Upper lobe of left lung (tissue), 6 donors: ENCODE measurements at regions not wholly inside any gene's neighbourhood (a gene's known extent, or its start where the extent isn't known, plus 50 kb on each side); places are given as distances from the start of the nearest gene placed in this dataset.

ENCODE experiments used
- ATAC-seq, 2 donors: fragments of 200-7000 bp; cut with Tn5 transposase; one replicate each; pipeline ENCODE4 v1.9.1; 2022; ENCODE audit warnings: mild to moderate bottlenecking in 2 of 2, moderate library complexity in 2 of 2; ENCODE audit not compliant: low FRiP score in 2 of 2
- DNase-seq, 2 donors: peaks; one replicate each; pipeline ENCODE4 v3.0.0-alpha.2; 2019 to 2020
- H3K27ac ChIP-seq, 4 donors: fragments of 200-600 bp; sonication (generic); one replicate each; pipeline ENCODE4 v1.5.1; 2016 to 2019
- H3K27me3 ChIP-seq, 4 donors: fragments of 200-600 bp; sonication (generic); one replicate each; pipeline ENCODE4 v1.5.1; 2017 to 2019
- H3K36me3 ChIP-seq, 4 donors: fragments of 200-600 bp; sonication (generic); one replicate each; pipeline ENCODE4 v1.5.1; 2016 to 2019
- H3K4me1 ChIP-seq, 4 donors: fragments of 200-600 bp; sonication (generic); one replicate each; pipeline ENCODE4 v1.5.1; 2018 to 2019
- H3K4me3 ChIP-seq, 4 donors: fragments of 200-600 bp; sonication (generic); one replicate each; pipeline ENCODE4 v1.5.1; 2017 to 2019; ENCODE audit warnings: mild to moderate bottlenecking in 2 of 4, moderate library complexity in 1 of 4
- H3K9me3 ChIP-seq, 4 donors: fragments of 200-600 bp; sonication (generic); one replicate each; pipeline ENCODE4 v1.5.1; 2018 to 2019
- EP300 ChIP-seq, 4 donors: sonication (generic); formaldehyde crosslinking; IDR thresholded peaks; one replicate each; pipeline ENCODE4 v1.5.1; 2017; ENCODE audit warnings: antibody characterized with exemption in 4 of 4, control low read depth in 2 of 4
- POLR2A ChIP-seq, 4 donors: fragments of 450-650 bp; IDR thresholded peaks; one replicate each; pipeline ENCODE4 v1.5.1; 2016 to 2017; ENCODE audit warnings: antibody characterized with exemption in 4 of 4, mild to moderate bottlenecking in 2 of 4
- POLR2AphosphoS5 ChIP-seq, 2 donors: sonication (generic); formaldehyde crosslinking; IDR thresholded peaks; one replicate each; pipeline ENCODE4 v1.5.1; 2017; ENCODE audit warnings: antibody characterized with exemption in 2 of 2
- WGBS, 2 donors: methylation state at CpG; one replicate each; pipeline ENCODE4 v1.1.5; 2017 to 2018; 5-methylcytosine and 5-hydroxymethylcytosine counted together
- TF ChIP-seq, protein P1 (sequence below), 6 experiments: fragments of 450-650 bp in 4 of 6; fragments of 200-600 bp in 2 of 6; sonication (generic) in 2 of 6; IDR thresholded peaks; one replicate each; pipeline ENCODE4 v1.5.1; 2016 to 2019; ENCODE audit warnings: antibody characterized with exemption in 6 of 6
- donor health status: DM: no; HTN: no; CAD: no; lungs with moderate emphysema.
- donor health status: DM: no; HTN: yes; CAD: no; lungs with severe emphysema.

DNA sequence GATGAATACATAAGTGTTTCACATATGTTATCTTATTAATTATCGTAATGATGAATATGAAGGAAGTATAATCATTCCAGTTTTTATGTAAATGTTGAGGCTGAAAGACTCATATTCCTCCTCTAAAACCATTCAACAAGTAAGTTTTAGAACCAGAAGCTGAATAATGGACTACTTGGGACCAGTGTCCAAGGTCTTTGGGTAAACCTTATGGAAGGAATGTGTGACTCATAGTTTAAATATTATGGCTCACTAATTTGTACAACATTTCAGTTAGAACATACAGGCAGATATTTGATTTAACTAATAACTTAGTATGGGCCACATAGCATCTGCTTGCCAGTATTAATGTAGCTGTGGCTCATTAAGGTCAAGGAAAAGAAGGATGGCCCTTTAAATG, 209.6 kb downstream of the TFAP2B start:
- Histone ChIP-seq H3K4me3 (no peak overlapping the region), H3K4me1 (no peaks in the 10 kb centered on the region), H3K27me3 (no peaks in the 10 kb centered on the region), H3K27ac (no peak overlapping the region), H3K9me3 (no peaks in the 10 kb centered on the region), H3K36me3 (no peaks in the 10 kb centered on the region)
- 0% methylated on average over 1 of the region's 1 CpG for WGBS, 2 donors
- no peak for DNase-seq
- ATAC-seq: no peak
- TF ChIP-seq EP300 (IDR thresholded peaks at IDR 0.05) (no peak), POLR2AphosphoS5 (IDR thresholded peaks at IDR 0.05) (no peak), POLR2A (IDR thresholded peaks at IDR 0.05) (no peak)
- TF ChIP-seq, protein P1, sequence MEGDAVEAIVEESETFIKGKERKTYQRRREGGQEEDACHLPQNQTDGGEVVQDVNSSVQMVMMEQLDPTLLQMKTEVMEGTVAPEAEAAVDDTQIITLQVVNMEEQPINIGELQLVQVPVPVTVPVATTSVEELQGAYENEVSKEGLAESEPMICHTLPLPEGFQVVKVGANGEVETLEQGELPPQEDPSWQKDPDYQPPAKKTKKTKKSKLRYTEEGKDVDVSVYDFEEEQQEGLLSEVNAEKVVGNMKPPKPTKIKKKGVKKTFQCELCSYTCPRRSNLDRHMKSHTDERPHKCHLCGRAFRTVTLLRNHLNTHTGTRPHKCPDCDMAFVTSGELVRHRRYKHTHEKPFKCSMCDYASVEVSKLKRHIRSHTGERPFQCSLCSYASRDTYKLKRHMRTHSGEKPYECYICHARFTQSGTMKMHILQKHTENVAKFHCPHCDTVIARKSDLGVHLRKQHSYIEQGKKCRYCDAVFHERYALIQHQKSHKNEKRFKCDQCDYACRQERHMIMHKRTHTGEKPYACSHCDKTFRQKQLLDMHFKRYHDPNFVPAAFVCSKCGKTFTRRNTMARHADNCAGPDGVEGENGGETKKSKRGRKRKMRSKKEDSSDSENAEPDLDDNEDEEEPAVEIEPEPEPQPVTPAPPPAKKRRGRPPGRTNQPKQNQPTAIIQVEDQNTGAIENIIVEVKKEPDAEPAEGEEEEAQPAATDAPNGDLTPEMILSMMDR (IDR thresholded peaks at IDR 0.05): no peak

DNA sequence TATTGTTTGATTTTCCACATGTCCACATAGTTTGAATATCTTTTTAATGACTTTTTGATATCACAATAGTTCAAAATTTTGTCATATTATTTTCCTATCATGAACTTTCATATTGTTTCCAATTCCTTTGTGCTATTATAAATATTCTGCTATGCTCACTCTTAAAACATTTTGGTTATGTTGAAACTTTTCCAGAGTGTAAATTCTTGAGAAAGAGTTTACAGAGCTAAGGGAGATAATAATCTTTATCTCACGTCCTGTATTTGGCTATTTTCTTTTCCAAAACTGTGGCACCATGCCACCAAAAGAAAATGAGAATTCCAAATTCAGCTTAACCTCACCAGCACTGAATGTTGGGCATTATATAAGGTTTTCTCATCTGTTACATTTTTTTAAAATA, 210.9 kb downstream of the TFAP2B start:
- Histone ChIP-seq H3K9me3 (no peaks in the 10 kb centered on the region), H3K4me1 (no peaks in the 10 kb centered on the region), H3K27me3 (no peaks in the 10 kb centered on the region), H3K27ac (no peak overlapping the region), H3K4me3 (no peak overlapping the region), H3K36me3 (no peaks in the 10 kb centered on the region)
- DNase-seq (no peak), ATAC-seq (no peak)
- no peak for TF ChIP-seq EP300 (IDR thresholded peaks at IDR 0.05)
- TF ChIP-seq POLR2A (IDR thresholded peaks at IDR 0.05): no peak
- no peak for TF ChIP-seq POLR2AphosphoS5 (IDR thresholded peaks at IDR 0.05)
- TF ChIP-seq, protein P1 (IDR thresholded peaks at IDR 0.05): no peak
- 8% methylated on average over 1 of the region's 1 CpG for WGBS, 2 donors

DNA sequence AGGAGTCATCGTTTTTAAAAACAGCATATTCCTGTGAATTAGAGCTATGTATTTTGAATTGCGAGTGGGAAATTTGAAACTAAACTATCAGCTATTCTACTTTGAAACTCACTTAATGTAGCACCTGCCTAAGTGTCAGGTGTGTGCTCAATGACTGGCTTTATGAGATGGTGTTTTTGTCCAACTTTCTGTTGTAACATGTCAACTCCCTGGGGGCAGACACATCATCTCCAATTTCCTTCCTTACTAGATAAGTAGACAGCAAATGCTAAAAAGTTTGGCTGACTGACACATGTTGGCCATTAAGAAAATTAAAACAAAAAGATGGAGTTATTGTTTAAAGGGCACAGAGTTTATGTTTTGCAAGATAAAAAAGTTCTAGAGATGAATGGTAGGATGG, 226.9 kb downstream of the TFAP2B start:
- WGBS, 2 donors: 83 to 96% methylated on average over 2 of the region's 2 CpGs
- H3K4me3 ChIP-seq: no peak overlapping the region
- ATAC-seq (no peak), DNase-seq (no peak)
- TF ChIP-seq, protein P1 (IDR thresholded peaks at IDR 0.05): no peak
- no peak overlapping the region for H3K27ac ChIP-seq
- no peaks in the 10 kb centered on the region for H3K9me3 ChIP-seq
- no peaks in the 10 kb centered on the region for H3K36me3 ChIP-seq
- no peaks in the 10 kb centered on the region for H3K27me3 ChIP-seq
- H3K4me1 ChIP-seq: no peaks in the 10 kb centered on the region

DNA sequence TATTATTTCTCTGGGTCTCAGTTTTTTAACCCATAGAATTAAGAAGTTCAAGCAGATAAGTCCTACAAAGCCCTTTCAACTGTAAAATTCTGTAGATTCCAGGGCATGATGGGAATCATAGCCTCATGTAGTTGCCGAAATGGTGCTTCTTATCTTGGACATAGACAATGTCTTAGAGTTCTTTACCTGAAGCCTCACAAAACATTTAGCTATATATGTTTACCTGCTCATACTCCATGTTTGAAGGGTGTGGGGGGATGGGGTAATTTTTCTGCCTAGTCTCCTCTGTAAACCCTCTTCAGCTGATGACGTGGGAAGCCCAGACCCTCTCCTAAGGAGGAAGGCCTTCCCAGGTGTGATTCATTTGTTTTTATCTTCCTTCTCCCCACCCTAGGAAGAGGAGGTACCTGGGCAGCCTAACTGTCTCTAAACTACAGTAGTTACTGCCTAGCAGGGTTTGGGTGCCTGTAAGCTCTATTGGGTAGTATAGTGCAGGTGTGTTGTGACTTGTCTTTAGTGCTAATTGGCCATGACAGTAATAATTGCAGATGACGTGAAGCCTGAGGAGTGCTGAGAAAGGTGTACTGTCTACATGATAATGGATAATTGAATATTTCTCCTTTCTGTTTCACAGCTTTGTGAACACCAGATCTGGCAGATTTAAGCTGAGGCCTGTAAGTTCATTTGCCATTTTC, 230.8 kb downstream of the TFAP2B start:
- no peak for TF ChIP-seq POLR2AphosphoS5 (IDR thresholded peaks at IDR 0.05)
- no peak for TF ChIP-seq POLR2A (IDR thresholded peaks at IDR 0.05)
- TF ChIP-seq EP300 (IDR thresholded peaks at IDR 0.05): no peak
- TF ChIP-seq, protein P1 (IDR thresholded peaks at IDR 0.05): no peak
- H3K9me3 ChIP-seq: no peaks in the 10 kb centered on the region
- WGBS, 2 donors: 88 to 95% methylated on average over 3 of the region's 3 CpGs
- no peaks in the 10 kb centered on the region for H3K27me3 ChIP-seq
- H3K4me3 ChIP-seq: no peak overlapping the region
- no peaks in the 10 kb centered on the region for H3K36me3 ChIP-seq
- H3K4me1 ChIP-seq: no peaks in the 10 kb centered on the region
- H3K27ac ChIP-seq: no peak overlapping the region
- DNase-seq (no peak), ATAC-seq (peak in 1 of 2 donors; percentile 11)
